Tibial nerve (tissue), 3 donors: ENCODE measurements at regions not wholly inside any gene's neighbourhood (a gene's known extent, or its start where the extent isn't known, plus 50 kb on each side); places are given as distances from the start of the nearest gene placed in this dataset.

Experiments
- POLR2A ChIP-seq, 2 donors: fragments of 450-650 bp; IDR thresholded peaks; one replicate each; pipeline ENCODE4 v1.6.1; 2017; ENCODE audit warnings: antibody characterized with exemption in 2 of 2, mild to moderate bottlenecking in 2 of 2, moderate library complexity in 2 of 2
- TF ChIP-seq, protein P1 (sequence below), 5 experiments: fragments of 200-600 bp in 3 of 5; fragments of 450-650 bp in 2 of 5; sonication (generic) in 3 of 5; IDR thresholded peaks; one replicate each; pipeline ENCODE4 v1.5.1; 2016 to 2019; ENCODE audit warnings: antibody characterized with exemption in 5 of 5, mild to moderate bottlenecking in 3 of 5, moderate library complexity in 2 of 5

GRCh38 chr2:208880171-208880570, 473.6 kb downstream of the PTH2R start:
- TF ChIP-seq, protein P1, sequence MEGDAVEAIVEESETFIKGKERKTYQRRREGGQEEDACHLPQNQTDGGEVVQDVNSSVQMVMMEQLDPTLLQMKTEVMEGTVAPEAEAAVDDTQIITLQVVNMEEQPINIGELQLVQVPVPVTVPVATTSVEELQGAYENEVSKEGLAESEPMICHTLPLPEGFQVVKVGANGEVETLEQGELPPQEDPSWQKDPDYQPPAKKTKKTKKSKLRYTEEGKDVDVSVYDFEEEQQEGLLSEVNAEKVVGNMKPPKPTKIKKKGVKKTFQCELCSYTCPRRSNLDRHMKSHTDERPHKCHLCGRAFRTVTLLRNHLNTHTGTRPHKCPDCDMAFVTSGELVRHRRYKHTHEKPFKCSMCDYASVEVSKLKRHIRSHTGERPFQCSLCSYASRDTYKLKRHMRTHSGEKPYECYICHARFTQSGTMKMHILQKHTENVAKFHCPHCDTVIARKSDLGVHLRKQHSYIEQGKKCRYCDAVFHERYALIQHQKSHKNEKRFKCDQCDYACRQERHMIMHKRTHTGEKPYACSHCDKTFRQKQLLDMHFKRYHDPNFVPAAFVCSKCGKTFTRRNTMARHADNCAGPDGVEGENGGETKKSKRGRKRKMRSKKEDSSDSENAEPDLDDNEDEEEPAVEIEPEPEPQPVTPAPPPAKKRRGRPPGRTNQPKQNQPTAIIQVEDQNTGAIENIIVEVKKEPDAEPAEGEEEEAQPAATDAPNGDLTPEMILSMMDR (IDR thresholded peaks at IDR 0.05): no peak
- no peak for TF ChIP-seq POLR2A (IDR thresholded peaks at IDR 0.05)
